Activated T-helper 2 cell treated with anti-CD3 and anti-CD28 coated beads, Interferon-gamma antibody, Interleukin-2, Interleukin-4, amounts not matched to agents 10 μg/mL and 5 μg/mL and 100 μg/mL, durations not matched to agents 14 hours and 24 hours and 36 hours (primary cell): ENCODE measurements at regions not wholly inside any gene's neighbourhood (a gene's known extent, or its start where the extent isn't known, plus 50 kb on each side); places are given as distances from the start of the nearest gene placed in this dataset.
"Not testable (repeated sequence)": the region's sequence is repeated elsewhere in the genome, so short reads cannot be mapped to it uniquely, and the experiment has no call there.

ENCODE experiments used
- DNase-seq: peaks from one replicate; pipeline ENCODE4 v3.0.0; 2021; ENCODE audit warnings: low spot score
- H3K27ac Mint-ChIP-seq: one replicate; pipeline ENCODE4 v1.8.0; 2021; ENCODE audit warnings: mixed read lengths
- H3K27me3 Mint-ChIP-seq: one replicate; pipeline ENCODE4 v1.8.0; 2021; ENCODE audit warnings: low read depth, mixed read lengths
- H3K36me3 Mint-ChIP-seq: one replicate; pipeline ENCODE4 v1.8.0; 2021; ENCODE audit warnings: low read depth, mixed read lengths
- H3K4me1 Mint-ChIP-seq: one replicate; pipeline ENCODE4 v1.8.0; 2021; ENCODE audit warnings: low read depth, mixed read lengths
- H3K4me3 Mint-ChIP-seq: one replicate; pipeline ENCODE4 v1.8.0; 2021; ENCODE audit warnings: low read depth, mild to moderate bottlenecking, moderate library complexity, mixed read lengths
- H3K9me3 Mint-ChIP-seq: one replicate; pipeline ENCODE4 v1.8.0; 2021; ENCODE audit warnings: mixed read lengths
- intact Hi-C: fragments of 100-400 bp; cut with micrococcal nuclease; formaldehyde crosslinking; loops from one replicate; pipeline ENCODE4 v1.15.1; 2023

- H3K4me1 Mint-ChIP-seq = no peaks in the 10 kb centered on the region
- no peak overlapping the region for H3K27ac Mint-ChIP-seq
- no peaks in the 10 kb centered on the region for H3K9me3 Mint-ChIP-seq
- H3K4me3 Mint-ChIP-seq = no peak overlapping the region
- no peaks in the 10 kb centered on the region for H3K27me3 Mint-ChIP-seq
- intact Hi-C loops = no loop called here
- no peak for DNase-seq
- no peaks in the 10 kb centered on the region for H3K36me3 Mint-ChIP-seq
Measured at GRCh38 chr5:10892911-10893215, 131.8 kb upstream of the DAP start.

GRCh38 chr5:10892147-10892910 lies 131.3 kb upstream of the DAP start:
- H3K36me3 Mint-ChIP-seq = no peaks in the 10 kb centered on the region
- DNase-seq = no peak
- no peaks in the 10 kb centered on the region for H3K4me1 Mint-ChIP-seq
- H3K27ac Mint-ChIP-seq = no peak overlapping the region
- H3K9me3 Mint-ChIP-seq = no peaks in the 10 kb centered on the region
- H3K27me3 Mint-ChIP-seq = no peaks in the 10 kb centered on the region
- intact Hi-C loops = no loop called here
- no peak overlapping the region for H3K4me3 Mint-ChIP-seq

GRCh38 chr5:10891193-10891592 lies 130.2 kb upstream of the DAP start:
- no peaks in the 10 kb centered on the region for H3K27me3 Mint-ChIP-seq
- no peaks in the 10 kb centered on the region for H3K9me3 Mint-ChIP-seq
- no peak overlapping the region for H3K4me3 Mint-ChIP-seq
- no peak overlapping the region for H3K27ac Mint-ChIP-seq
- H3K4me1 Mint-ChIP-seq = no peaks in the 10 kb centered on the region
- DNase-seq = no peak
- no peaks in the 10 kb centered on the region for H3K36me3 Mint-ChIP-seq
- intact Hi-C loops = no loop called here

- no peaks in the 10 kb centered on the region for H3K9me3 Mint-ChIP-seq
- no peak overlapping the region for H3K27ac Mint-ChIP-seq
- H3K4me1 Mint-ChIP-seq = no peaks in the 10 kb centered on the region
- no peaks in the 10 kb centered on the region for H3K27me3 Mint-ChIP-seq
- no peak overlapping the region for H3K4me3 Mint-ChIP-seq
- no peaks in the 10 kb centered on the region for H3K36me3 Mint-ChIP-seq
- intact Hi-C loops = no loop called here
- no peak for DNase-seq
Measured at GRCh38 chr5:10886497-10886896, 125.5 kb upstream of the DAP start.

- no peaks in the 10 kb centered on the region for H3K36me3 Mint-ChIP-seq
- DNase-seq = no peak
- H3K4me3 Mint-ChIP-seq = no peak overlapping the region
- no peaks in the 10 kb centered on the region for H3K4me1 Mint-ChIP-seq
- intact Hi-C loops = no loop called here
- H3K27me3 Mint-ChIP-seq = no peaks in the 10 kb centered on the region
- no peak overlapping the region for H3K27ac Mint-ChIP-seq
- H3K9me3 Mint-ChIP-seq = no peaks in the 10 kb centered on the region
Measured at GRCh38 chr5:10885026-10885425, 124.0 kb upstream of the DAP start.

- H3K27ac Mint-ChIP-seq, H3K9me3 Mint-ChIP-seq, DNase-seq, intact Hi-C loops, H3K4me3 Mint-ChIP-seq, H3K36me3 Mint-ChIP-seq, H3K27me3 Mint-ChIP-seq, H3K4me1 Mint-ChIP-seq: not testable (repeated sequence)
Measured at GRCh38 chr5:10883945-10884344, 122.9 kb upstream of the DAP start.

GRCh38 chr5:10880934-10881333 lies 119.9 kb upstream of the DAP start:
- H3K9me3 Mint-ChIP-seq = no peaks in the 10 kb centered on the region
- no peak overlapping the region for H3K27ac Mint-ChIP-seq
- H3K4me1 Mint-ChIP-seq = no peaks in the 10 kb centered on the region
- no peak overlapping the region for H3K4me3 Mint-ChIP-seq
- intact Hi-C loops = no loop called here
- no peak for DNase-seq
- peaks cover 2% of the 10 kb centered on the region for H3K27me3 Mint-ChIP-seq
- H3K36me3 Mint-ChIP-seq = no peaks in the 10 kb centered on the region

- DNase-seq, H3K4me3 Mint-ChIP-seq, H3K27ac Mint-ChIP-seq, H3K9me3 Mint-ChIP-seq, H3K27me3 Mint-ChIP-seq, H3K4me1 Mint-ChIP-seq, intact Hi-C loops, H3K36me3 Mint-ChIP-seq: not testable (repeated sequence)
Measured at GRCh38 chr5:10876996-10877395, 116.0 kb upstream of the DAP start.

- no peaks in the 10 kb centered on the region for H3K9me3 Mint-ChIP-seq
- no peaks in the 10 kb centered on the region for H3K36me3 Mint-ChIP-seq
- no peak for DNase-seq
- no peak overlapping the region for H3K4me3 Mint-ChIP-seq
- H3K4me1 Mint-ChIP-seq = no peaks in the 10 kb centered on the region
- intact Hi-C loops = no loop called here
- no peak overlapping the region for H3K27ac Mint-ChIP-seq
- H3K27me3 Mint-ChIP-seq = peaks cover 3% of the 10 kb centered on the region
Measured at GRCh38 chr5:10876006-10876744, 115.1 kb upstream of the DAP start.

GRCh38 chr5:10875201-10875768 lies 114.3 kb upstream of the DAP start:
- Mint-ChIP-seq H3K9me3 (no peaks in the 10 kb centered on the region), H3K27me3 (peaks cover 3% of the 10 kb centered on the region), H3K27ac (no peak overlapping the region), H3K4me1 (no peaks in the 10 kb centered on the region), H3K36me3 (no peaks in the 10 kb centered on the region), H3K4me3 (no peak overlapping the region)
- intact Hi-C loops = no loop called here
- no peak for DNase-seq

- no peaks in the 10 kb centered on the region for H3K36me3 Mint-ChIP-seq
- intact Hi-C loops = no loop called here
- no peak overlapping the region for H3K4me3 Mint-ChIP-seq
- peaks cover 3% of the 10 kb centered on the region for H3K27me3 Mint-ChIP-seq
- H3K27ac Mint-ChIP-seq = no peak overlapping the region
- DNase-seq = no peak
- H3K9me3 Mint-ChIP-seq = no peaks in the 10 kb centered on the region
- no peaks in the 10 kb centered on the region for H3K4me1 Mint-ChIP-seq
Measured at GRCh38 chr5:10874541-10874940, 113.5 kb upstream of the DAP start.

- no peaks in the 10 kb centered on the region for H3K36me3 Mint-ChIP-seq
- intact Hi-C loops = no loop called here
- no peak for DNase-seq
- H3K27ac Mint-ChIP-seq = no peak overlapping the region
- H3K9me3 Mint-ChIP-seq = no peaks in the 10 kb centered on the region
- peaks cover 2% of the 10 kb centered on the region for H3K27me3 Mint-ChIP-seq
- H3K4me1 Mint-ChIP-seq = no peaks in the 10 kb centered on the region
- no peak overlapping the region for H3K4me3 Mint-ChIP-seq
Measured at GRCh38 chr5:10870791-10871190, 109.8 kb upstream of the DAP start.

- no peak for DNase-seq
- intact Hi-C loops = no loop called here
- Mint-ChIP-seq H3K4me3 (no peak overlapping the region), H3K27me3 (peaks cover 2% of the 10 kb centered on the region), H3K9me3 (no peaks in the 10 kb centered on the region), H3K4me1 (no peaks in the 10 kb centered on the region), H3K36me3 (no peaks in the 10 kb centered on the region), H3K27ac (no peak overlapping the region)
Measured at GRCh38 chr5:10868956-10869355, 107.9 kb upstream of the DAP start.
